HCT116 (cell line): ENCODE measurements at regions not wholly inside any gene's neighbourhood (a gene's known extent, or its start where the extent isn't known, plus 50 kb on each side); places are given as distances from the start of the nearest gene placed in this dataset.

Source experiments
- ATAC-seq: fragments of 200-7000 bp; cut with Tn5 transposase; 2 replicates; pipeline ENCODE4 v1.9.1; 2020; ENCODE audit warnings: mild to moderate bottlenecking, moderate library complexity
- BruUV-seq: library from RNA; stranded (reverse); fragments of 400-500 nt; replicated peaks from 2 replicates; lab custom pipeline; 2021; lab: Mats Ljungman, UMichigan
- CTCF ChIA-PET: fragments of 300-600 bp; sonication (Branson Sonifier 250); formaldehyde crosslinking; loops from one replicate; lab custom pipeline; 2021; ENCODE audit warnings: antibody characterized with exemption; lab: Charles Lee
- POLR2A ChIA-PET: fragments of 300-600, 350-600 bp; sonication (Branson Sonifier 250); formaldehyde crosslinking; loops from one replicate; lab custom pipeline; 2021; ENCODE audit warnings: antibody characterized with exemption; lab: Charles Lee
- RAD21 ChIA-PET, 2 experiments: fragments of 300-600 bp; sonication (Branson Sonifier 250); formaldehyde crosslinking; loops; one replicate each; lab custom pipeline; 2023; ENCODE audit warnings: low total read pairs in 2 of 2; ENCODE audit not compliant: uncharacterized antibody in 2 of 2, unreplicated experiment in 2 of 2, low non-redundant PET in 1 of 2; lab: Charles Lee
- DNase-seq: peaks from one replicate; pipeline ENCODE4 v3.0.0-alpha.2; 2010; ENCODE audit warnings: low read depth, low spot score
- H2AFZ ChIP-seq: fragments of 200-600 bp; shearing (Covaris generic), sonication (generic); 2 replicates; pipeline ENCODE4 v1.6.1; 2017; ENCODE audit warnings: low read depth, mixed run types, mixed read lengths, antibody characterized with exemption, low read length; ENCODE audit not compliant: poor library complexity, severe bottlenecking
- H3K27ac ChIP-seq: 2 replicates; pipeline ENCODE4 v1.5.1; 2012; ENCODE audit warnings: low read depth, low read length
- H3K27me3 ChIP-seq: fragments of 200-600 bp; sonication (generic); 2 replicates; pipeline ENCODE4 v1.6.1; 2016; ENCODE audit warnings: mixed run types, low read length, mixed read lengths; ENCODE audit not compliant: insufficient read depth
- H3K36me3 ChIP-seq, 2 experiments: fragments of 200-500 bp in 1 of 2; fragments of 200-600 bp in 1 of 2; sonication (Bioruptor generic) in 1 of 2; sonication (generic) in 1 of 2; 2 replicates each; pipeline versions ENCODE4 v1.5.1 to v1.6.1; 2014 to 2016; ENCODE audit warnings: low read length in 2 of 2, inconsistent platforms in 1 of 2, mixed read lengths in 1 of 2, mixed run types in 1 of 2; ENCODE audit not compliant: insufficient read depth in 2 of 2, control insufficient read depth in 1 of 2
- H3K4me1 ChIP-seq, 2 experiments: fragments of 200-600 bp in 1 of 2; sonication (generic) in 1 of 2; 2 replicates each; pipeline versions ENCODE4 v1.5.1 to v1.6.1; 2012 to 2017; ENCODE audit warnings: low read length in 2 of 2, inconsistent platforms in 1 of 2, mild to moderate bottlenecking in 1 of 2, mixed read lengths in 1 of 2, mixed run types in 1 of 2, moderate library complexity in 1 of 2; ENCODE audit not compliant: insufficient read depth in 2 of 2, control insufficient read depth in 1 of 2
- H3K4me2 ChIP-seq: fragments of 200-600 bp; sonication (generic); 2 replicates; pipeline ENCODE4 v1.6.1; 2017; ENCODE audit warnings: mixed run types, low read length, mixed read lengths
- H3K4me3 ChIP-seq, 2 experiments: fragments of 200-600 bp in 1 of 2; sonication (generic) in 1 of 2; replicated peaks in 1 of 2; 2 replicates each; pipeline ENCODE4 v1.5.1; 2011 to 2016; ENCODE audit warnings: low read length in 2 of 2, control low read depth in 1 of 2, low read depth in 1 of 2, mild to moderate bottlenecking in 1 of 2, mixed read lengths in 1 of 2, mixed run types in 1 of 2
- H3K79me2 ChIP-seq: fragments of 200-600 bp; sonication (generic); 2 replicates; pipeline ENCODE4 v1.6.1; 2017; ENCODE audit warnings: mild to moderate bottlenecking, mixed run types, low read length, moderate library complexity, mixed read lengths; ENCODE audit not compliant: insufficient read depth
- H3K9ac ChIP-seq: fragments of 200-600 bp; sonication (generic); 2 replicates; pipeline ENCODE4 v1.6.1; 2016; ENCODE audit warnings: low read length, mixed read lengths
- H3K9me2 ChIP-seq: fragments of 200-600 bp; sonication (generic), shearing (Covaris generic); 2 replicates; pipeline ENCODE4 v1.6.1; 2017; ENCODE audit warnings: mixed run types, mild to moderate bottlenecking, moderate library complexity; ENCODE audit not compliant: insufficient read depth
- H3K9me3 ChIP-seq, 2 experiments: fragments of 200-500 bp in 1 of 2; fragments of 200-600 bp in 1 of 2; sonication (Bioruptor generic) in 1 of 2; sonication (generic) in 1 of 2; 2 replicates each; pipeline ENCODE4 v1.6.1; 2014 to 2017; ENCODE audit warnings: low read length in 2 of 2, mixed read lengths in 2 of 2, inconsistent platforms in 1 of 2, low read depth in 1 of 2, mild to moderate bottlenecking in 1 of 2, mixed run types in 1 of 2, moderate library complexity in 1 of 2; ENCODE audit not compliant: control insufficient read depth in 1 of 2, insufficient read depth in 1 of 2
- H4K20me1 ChIP-seq: fragments of 200-600 bp; sonication (generic), shearing (Covaris generic); 2 replicates; pipeline ENCODE4 v1.6.1; 2017; ENCODE audit warnings: mixed run types, mild to moderate bottlenecking, moderate library complexity; ENCODE audit not compliant: insufficient read depth
- ATF3 ChIP-seq: IDR thresholded peaks from 2 replicates; pipeline ENCODE4 v1.6.1; 2012
- CBX3 ChIP-seq: IDR thresholded peaks from 2 replicates; pipeline ENCODE4 v1.6.1; 2012; ENCODE audit warnings: low read depth
- CTCF ChIP-seq, 3 experiments: fragments of 200-600 bp in 1 of 3; sonication (generic) in 1 of 3; IDR thresholded peaks in 2 of 3; conservative IDR thresholded peaks in 1 of 3; 2 replicates each; pipeline ENCODE4 v1.5.1; 2012 to 2017; ENCODE audit warnings: low read depth in 2 of 3, low read length in 2 of 3, antibody characterized with exemption in 1 of 3, borderline replicate concordance in 1 of 3, control low read depth in 1 of 3, mild to moderate bottlenecking in 1 of 3, mixed read lengths in 1 of 3, mixed run types in 1 of 3, moderate library complexity in 1 of 3; ENCODE audit not compliant: insufficient read depth in 1 of 3
- EGR1 ChIP-seq: IDR thresholded peaks from 2 replicates; pipeline ENCODE4 v1.6.1; 2012; ENCODE audit warnings: low read depth
- ELF1 ChIP-seq: IDR thresholded peaks from 2 replicates; pipeline ENCODE4 v1.6.1; 2012; ENCODE audit warnings: low read depth, borderline replicate concordance
- EZH2phosphoT487 ChIP-seq: fragments of 200-600 bp; IDR thresholded peaks from 2 replicates; pipeline ENCODE4 v1.6.1; 2018; ENCODE audit warnings: antibody characterized with exemption, borderline replicate concordance
- FOSL1 ChIP-seq: IDR thresholded peaks from 2 replicates; pipeline ENCODE4 v1.6.1; 2012; ENCODE audit warnings: low read depth
- JUND ChIP-seq: IDR thresholded peaks from 2 replicates; pipeline ENCODE4 v1.6.1; 2012
- MAX ChIP-seq: IDR thresholded peaks from 2 replicates; pipeline ENCODE4 v1.6.1; 2012
- POLR2A ChIP-seq: IDR thresholded peaks from 2 replicates; pipeline ENCODE4 v1.7.0; 2011; ENCODE audit warnings: borderline replicate concordance; ENCODE audit not compliant: insufficient read depth, insufficient read length; ENCODE audit errors: extremely low read depth
- RAD21 ChIP-seq: IDR thresholded peaks from 2 replicates; pipeline ENCODE4 v1.6.1; 2012; ENCODE audit warnings: low read depth, mild to moderate bottlenecking
- REST ChIP-seq: IDR thresholded peaks from 2 replicates; pipeline ENCODE4 v1.6.1; 2012; ENCODE audit warnings: low read depth
- SIN3A ChIP-seq: IDR thresholded peaks from 2 replicates; pipeline ENCODE4 v1.6.1; 2012; ENCODE audit warnings: low read depth
- SP1 ChIP-seq: IDR thresholded peaks from 2 replicates; pipeline ENCODE4 v1.6.1; 2012; ENCODE audit warnings: low read depth
- TCF7L2 ChIP-seq: IDR thresholded peaks from 2 replicates; pipeline ENCODE4 v1.7.0; 2011; ENCODE audit warnings: borderline replicate concordance, inconsistent platforms; ENCODE audit not compliant: insufficient read depth, insufficient read length; ENCODE audit errors: extremely low read depth
- YY1 ChIP-seq: IDR thresholded peaks from 2 replicates; pipeline ENCODE4 v1.6.1; 2011; ENCODE audit warnings: low read length, low read depth, moderate library complexity, mild to moderate bottlenecking; ENCODE audit not compliant: insufficient replicate concordance; ENCODE audit errors: extremely low read depth
- ZFX ChIP-seq: fragments of 450-650 bp; IDR thresholded peaks from 2 replicates; pipeline ENCODE4 v1.6.1; 2017
- ZNF274 ChIP-seq: fragments of 200-500 bp; sonication (Bioruptor generic); IDR thresholded peaks from 2 replicates; pipeline ENCODE4 v1.6.1; 2014; ENCODE audit warnings: mild to moderate bottlenecking, low read depth, low read length, inconsistent platforms
- intact Hi-C: fragments of 100-400 bp; cut with micrococcal nuclease; formaldehyde crosslinking; loops from 2 replicates; pipeline ENCODE4 v1.10.0; 2022

GRCh38 chr2:215886022-215886421, 127.3 kb downstream of the MREG start:
- no peak for ATAC-seq
- no peak overlapping the region for H3K9ac ChIP-seq
- CTCF ChIA-PET = no interaction called here
- TF ChIP-seq EZH2phosphoT487 = no peak
- TF ChIP-seq, all 23 proteins: peak for 0
- POLR2A ChIA-PET = no interaction called here
- Histone ChIP-seq H3K79me2 (no peaks in the 10 kb centered on the region), H3K27ac (no peak overlapping the region), H3K9me3 (no peaks in the 10 kb centered on the region), H3K36me3 (no peaks in the 10 kb centered on the region), H3K9me2 (no peaks in the 10 kb centered on the region), H2AFZ (no peak overlapping the region), H3K4me2 (no peak overlapping the region), H4K20me1 (no peaks in the 10 kb centered on the region), H3K27me3 (no peaks in the 10 kb centered on the region), H3K4me1 (peaks cover 0 to 2% of the 10 kb centered on the region in 2 experiments; a peak in 1 of 4 replicates), H3K4me3 (no peak overlapping the region)
- intact Hi-C loops = no loop called here
- BruUV-seq = no TSS peak
- DNase-seq = no peak
- RAD21 ChIA-PET = no interaction called here

- Histone ChIP-seq H3K9ac (no peak overlapping the region), H3K4me2 (no peak overlapping the region), H3K9me3 (no peaks in the 10 kb centered on the region), H3K27me3 (no peaks in the 10 kb centered on the region), H3K4me3 (no peak overlapping the region), H3K9me2 (no peaks in the 10 kb centered on the region), H3K79me2 (no peaks in the 10 kb centered on the region), H2AFZ (no peak overlapping the region), H3K27ac (no peak overlapping the region), H3K4me1 (peaks cover 0 to 5% of the 10 kb centered on the region in 2 experiments; a peak in 1 of 4 replicates), H3K36me3 (no peaks in the 10 kb centered on the region), H4K20me1 (no peaks in the 10 kb centered on the region)
- no TSS peak for BruUV-seq
- ATAC-seq (no peak), DNase-seq (no peak)
- intact Hi-C loops = no loop called here
- ChIA-PET RAD21 (no interaction called here), CTCF (no interaction called here), POLR2A (no interaction called here)
- TF ChIP-seq TCF7L2 = no peak
- no peak for TF ChIP-seq ATF3
- no peak for TF ChIP-seq FOSL1
- no peak for TF ChIP-seq YY1
- TF ChIP-seq ZFX = no peak
- no peak for TF ChIP-seq ZNF274
- no peak for TF ChIP-seq MAX
- TF ChIP-seq ELF1 = no peak
- no peak for TF ChIP-seq REST
- TF ChIP-seq CBX3 = no peak
- TF ChIP-seq SP1 = no peak
- TF ChIP-seq SIN3A = no peak
- TF ChIP-seq POLR2A = no peak
- TF ChIP-seq RAD21 = no peak
- TF ChIP-seq JUND = no peak
- TF ChIP-seq EGR1 = no peak
- TF ChIP-seq CTCF (IDR thresholded peaks at IDR 0.05 in 2 of 3, conservative IDR thresholded peaks at IDR 0.05 in 1 of 3; ENCODE audit: borderline replicate concordance in 1 of 3, insufficient read depth in 1 of 3, low read depth in 2 of 3, low read length in 2 of 3) = no peak
These were observed 127.8 kb downstream of the MREG start for GRCh38 chr2:215885536-215885935.
